C4-2B (cell line): ENCODE measurements at regions not wholly inside any gene's neighbourhood (a gene's known extent, or its start where the extent isn't known, plus 50 kb on each side); places are given as distances from the start of the nearest gene placed in this dataset.

Experiments
- CTCF ChIP-seq: fragments of 450-650 bp; conservative IDR thresholded peaks from 2 replicates; pipeline ENCODE4 v1.5.1; 2017; ENCODE audit warnings: mild to moderate bottlenecking
- ZFX ChIP-seq: fragments of 450-650 bp; IDR thresholded peaks from 2 replicates; pipeline ENCODE4 v1.6.1; 2017

DNA sequence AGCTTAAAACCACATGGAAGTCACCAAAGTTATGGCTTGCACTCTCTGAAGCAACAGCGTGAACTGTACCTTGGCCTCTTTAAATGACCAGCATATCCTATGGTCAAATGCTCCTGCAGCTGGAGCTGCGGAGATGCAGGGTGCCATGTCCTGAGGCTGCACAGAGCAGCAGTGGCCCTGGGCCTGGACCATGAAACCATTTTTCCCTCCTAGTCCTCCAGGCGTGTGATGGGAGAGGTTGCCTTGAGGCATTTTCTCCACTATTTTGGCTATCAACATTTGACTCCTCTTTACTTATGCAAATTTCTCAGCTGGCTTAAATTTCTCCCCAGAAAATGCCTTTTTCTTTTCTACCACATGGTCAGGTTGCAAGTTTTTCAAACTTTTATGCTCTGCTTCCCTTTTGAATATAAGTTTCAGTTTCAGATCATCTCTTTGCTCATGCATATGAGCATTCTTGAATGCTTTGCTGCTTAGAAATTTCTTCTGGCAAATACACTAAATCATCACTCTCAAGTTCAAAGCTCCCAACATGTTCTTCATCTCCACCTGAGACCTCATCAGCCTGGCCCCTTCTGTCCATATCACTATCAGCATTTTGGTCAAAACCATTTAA is 82.9 kb upstream of the TMEFF2 start:
- no peak for TF ChIP-seq CTCF
- TF ChIP-seq ZFX = no peak
